H9 (cell line): ENCODE measurements at regions not wholly inside any gene's neighbourhood (a gene's known extent, or its start where the extent isn't known, plus 50 kb on each side); places are given as distances from the start of the nearest gene placed in this dataset.

Experiments used
- DNase-seq: peaks from one replicate; pipeline ENCODE4 v3.0.0-alpha.2; 2017
- H2AFZ ChIP-seq: one replicate; pipeline ENCODE4 v1.6.1; 2013; ENCODE audit warnings: mild to moderate bottlenecking, low read length, control low read depth, moderate library complexity
- H2AK5ac ChIP-seq: 2 replicates; pipeline ENCODE4 v1.6.1; 2013; ENCODE audit warnings: low read length, control low read depth, mixed read lengths; ENCODE audit not compliant: insufficient read length
- H2BK120ac ChIP-seq: one replicate; pipeline ENCODE4 v1.6.1; 2013; ENCODE audit warnings: low read depth, mild to moderate bottlenecking, low read length, control low read depth, inconsistent platforms; ENCODE audit not compliant: poor library complexity, severe bottlenecking
- H2BK12ac ChIP-seq: 2 replicates; pipeline ENCODE4 v1.6.1; 2013; ENCODE audit warnings: low read length, control low read depth, mixed read lengths, low read depth; ENCODE audit not compliant: insufficient read length
- H2BK15ac ChIP-seq: 2 replicates; pipeline ENCODE4 v1.6.1; 2013; ENCODE audit warnings: low read depth, low read length, control low read depth
- H2BK20ac ChIP-seq: one replicate; pipeline ENCODE4 v1.6.1; 2013; ENCODE audit warnings: low read depth, mild to moderate bottlenecking, low read length, control low read depth, inconsistent platforms; ENCODE audit not compliant: poor library complexity, severe bottlenecking
- H2BK5ac ChIP-seq: 2 replicates; pipeline ENCODE4 v1.6.1; 2013; ENCODE audit warnings: low read length, control low read depth, mixed read lengths; ENCODE audit not compliant: insufficient read length
- H3K14ac ChIP-seq: 2 replicates; pipeline ENCODE4 v1.6.1; 2013; ENCODE audit warnings: low read length, control low read depth; ENCODE audit not compliant: insufficient read depth
- H3K18ac ChIP-seq: 2 replicates; pipeline ENCODE4 v1.6.1; 2013; ENCODE audit warnings: low read depth, mild to moderate bottlenecking, mixed read lengths, low read length, control low read depth; ENCODE audit not compliant: insufficient read length
- H3K23ac ChIP-seq: 2 replicates; pipeline ENCODE4 v1.6.1; 2013; ENCODE audit warnings: low read length, control low read depth, mixed read lengths, low read depth; ENCODE audit not compliant: insufficient read length
- H3K23me2 ChIP-seq: 2 replicates; pipeline ENCODE4 v1.6.1; 2013; ENCODE audit warnings: low read depth, mild to moderate bottlenecking, mixed read lengths, low read length, control low read depth; ENCODE audit not compliant: insufficient read length, poor library complexity, severe bottlenecking
- H3K27ac ChIP-seq: 2 replicates; pipeline ENCODE4 v1.5.1; 2013; ENCODE audit warnings: low read length, control low read depth, mixed read lengths, low read depth; ENCODE audit not compliant: insufficient read length
- H3K27me3 ChIP-seq: 2 replicates; pipeline ENCODE4 v1.6.1; 2013; ENCODE audit warnings: low read length, control low read depth, inconsistent platforms; ENCODE audit not compliant: insufficient read depth
- H3K4ac ChIP-seq: 2 replicates; pipeline ENCODE4 v1.6.1; 2013; ENCODE audit warnings: low read depth, mild to moderate bottlenecking, control low read depth, inconsistent platforms, low read length, moderate library complexity
- H3K4me1 ChIP-seq: 2 replicates; pipeline ENCODE4 v1.6.1; 2013; ENCODE audit warnings: low read length, control low read depth, inconsistent platforms; ENCODE audit not compliant: insufficient read depth
- H3K4me2 ChIP-seq: 2 replicates; pipeline ENCODE4 v1.6.1; 2013; ENCODE audit warnings: low read length, control low read depth, mixed read lengths; ENCODE audit not compliant: insufficient read length, insufficient read depth
- H3K56ac ChIP-seq: 2 replicates; pipeline ENCODE4 v1.6.1; 2013; ENCODE audit warnings: low read depth, mild to moderate bottlenecking, mixed read lengths, low read length, control low read depth; ENCODE audit not compliant: insufficient read length
- H3K79me1 ChIP-seq: 2 replicates; pipeline ENCODE4 v1.6.1; 2013; ENCODE audit warnings: low read depth, mild to moderate bottlenecking, moderate library complexity, low read length, control low read depth, inconsistent platforms; ENCODE audit not compliant: insufficient read depth, poor library complexity, severe bottlenecking
- H3K79me2 ChIP-seq: 2 replicates; pipeline ENCODE4 v1.6.1; 2013; ENCODE audit warnings: low read length, control low read depth, inconsistent platforms; ENCODE audit not compliant: insufficient read depth
- H3K9ac ChIP-seq: 2 replicates; pipeline ENCODE4 v1.6.1; 2013; ENCODE audit warnings: low read length, control low read depth, mixed read lengths; ENCODE audit not compliant: insufficient read length; ENCODE audit errors: extremely low read depth
- H3K9me3 ChIP-seq: one replicate; pipeline ENCODE4 v1.6.1; 2013; ENCODE audit warnings: low read depth, low read length, inconsistent platforms; ENCODE audit not compliant: control insufficient read depth
- H3T11ph ChIP-seq: one replicate; pipeline ENCODE4 v1.6.1; 2013; ENCODE audit warnings: mild to moderate bottlenecking, low read length, control low read depth, inconsistent platforms
- H4K20me1 ChIP-seq: one replicate; pipeline ENCODE4 v1.6.1; 2013; ENCODE audit not compliant: control insufficient read depth, insufficient read length, insufficient read depth
- H4K5ac ChIP-seq: 2 replicates; pipeline ENCODE4 v1.6.1; 2013; ENCODE audit warnings: low read depth, mild to moderate bottlenecking, mixed read lengths, low read length, control low read depth; ENCODE audit not compliant: insufficient read length
- H4K8ac ChIP-seq: replicated peaks from 2 replicates; pipeline ENCODE4 v1.6.1; 2013; ENCODE audit warnings: low read length, control low read depth, mixed read lengths, low read depth; ENCODE audit not compliant: insufficient read length
- H4K91ac ChIP-seq: 2 replicates; pipeline ENCODE4 v1.6.1; 2013; ENCODE audit warnings: low read depth, mild to moderate bottlenecking, moderate library complexity, mixed read lengths, low read length, control low read depth; ENCODE audit not compliant: insufficient read length
- H3K27ac Mint-ChIP-seq, 3 experiments: 2 replicates in 2 of 3; 3 replicates in 1 of 3; pipeline ENCODE4 v1.8.0; 2020 to 2021; ENCODE audit warnings: mixed read lengths in 3 of 3, mild to moderate bottlenecking in 1 of 3, moderate library complexity in 1 of 3
- H3K27me3 Mint-ChIP-seq: 2 replicates; pipeline ENCODE4 v1.8.0; 2021; ENCODE audit warnings: low read depth, mild to moderate bottlenecking, moderate library complexity, mixed read lengths
- H3K36me3 Mint-ChIP-seq, 3 experiments: 2 replicates in 2 of 3; 3 replicates in 1 of 3; pipeline ENCODE4 v1.8.0; 2020 to 2021; ENCODE audit warnings: low read depth in 3 of 3, mixed read lengths in 3 of 3; ENCODE audit not compliant: insufficient read depth in 1 of 3
- H3K4me1 Mint-ChIP-seq, 2 experiments: 2 replicates each; pipeline ENCODE4 v1.8.0; 2020; ENCODE audit warnings: mixed read lengths in 2 of 2
- H3K4me3 Mint-ChIP-seq, 2 experiments: 2 replicates in 1 of 2; 3 replicates in 1 of 2; pipeline ENCODE4 v1.8.0; 2020 to 2021; ENCODE audit warnings: mild to moderate bottlenecking in 2 of 2, mixed read lengths in 2 of 2, moderate library complexity in 1 of 2
- H3K9me3 Mint-ChIP-seq, 2 experiments: 2 replicates in 1 of 2; 3 replicates in 1 of 2; pipeline ENCODE4 v1.8.0; 2020; ENCODE audit warnings: mild to moderate bottlenecking in 2 of 2, mixed read lengths in 2 of 2, moderate library complexity in 1 of 2
- WGBS: extraction: QIAGEN DNeasy Blood & Tissue Kit; methylation state at CpG from one replicate; pipeline ENCODE4 v1.1.7; 2013; ENCODE audit warnings: missing lambda C conversion rate, low lambda C conversion rate, mixed read lengths; ENCODE audit not compliant: insufficient read length; ENCODE audit errors: extremely low coverage; 5-methylcytosine and 5-hydroxymethylcytosine counted together
- TF ChIP-seq, protein P1 (sequence below): fragments of 200-600 bp; sonication (generic); conservative IDR thresholded peaks from 3 replicates; pipeline ENCODE4 v1.8.0; 2021; ENCODE audit warnings: antibody characterized with exemption, mild to moderate bottlenecking

DNA sequence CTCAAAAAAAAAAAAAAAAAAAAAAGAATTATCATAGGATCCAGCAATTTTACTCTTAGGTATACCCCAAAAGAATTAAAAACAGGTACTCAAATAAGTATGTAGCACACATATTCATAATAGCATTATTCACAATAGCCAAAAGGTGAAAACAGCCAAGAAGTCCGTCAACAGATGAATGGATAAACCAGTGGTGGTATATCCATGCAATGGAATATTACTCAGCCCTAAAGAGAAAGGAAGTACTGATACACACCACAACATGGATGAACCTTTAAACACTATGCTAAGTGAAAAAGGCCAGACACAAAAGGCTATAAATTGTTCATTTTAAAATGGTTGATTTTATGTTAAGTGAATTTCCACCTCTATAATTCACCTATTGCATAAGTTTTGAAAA lies 804.8 kb upstream of the AUTS2 start:
- Mint-ChIP-seq H3K27me3 (no peaks in the 10 kb centered on the region), H3K9me3 (peaks cover 6 to 7% of the 10 kb centered on the region in 2 experiments), H3K4me1 (peaks cover 9 to 10% of the 10 kb centered on the region in 2 experiments), H3K4me3 (no peak overlapping the region), H3K27ac (no peak overlapping the region), H3K36me3 (peaks cover 2 to 8% (median 4%) of the 10 kb centered on the region in 3 experiments; a peak in 4 of 7 replicates)
- no peak overlapping the region for H4K8ac ChIP-seq
- H3K4me2 ChIP-seq = no peak overlapping the region
- DNase-seq = no peak
- H3K4ac ChIP-seq = no peak overlapping the region
- H2AK5ac ChIP-seq = no peak overlapping the region
- H3T11ph ChIP-seq = no peak overlapping the region
- H2BK5ac ChIP-seq = no peak overlapping the region
- no peak overlapping the region for H3K9ac ChIP-seq
- no peak overlapping the region for H3K14ac ChIP-seq
- H4K20me1 ChIP-seq = no peaks in the 10 kb centered on the region
- H3K23me2 ChIP-seq = no peaks in the 10 kb centered on the region
- no peak overlapping the region for H4K5ac ChIP-seq
- no peak overlapping the region for H4K91ac ChIP-seq
- no peak overlapping the region for H3K56ac ChIP-seq
- H3K4me1 ChIP-seq = no peaks in the 10 kb centered on the region
- H3K18ac ChIP-seq = no peak overlapping the region
- H3K23ac ChIP-seq = no peak overlapping the region
- H2AFZ ChIP-seq = no peak overlapping the region
- no peaks in the 10 kb centered on the region for H3K27me3 ChIP-seq
- H3K9me3 ChIP-seq = no peaks in the 10 kb centered on the region
- no peak overlapping the region for H2BK120ac ChIP-seq
- no peak overlapping the region for H2BK12ac ChIP-seq
- TF ChIP-seq, protein P1, sequence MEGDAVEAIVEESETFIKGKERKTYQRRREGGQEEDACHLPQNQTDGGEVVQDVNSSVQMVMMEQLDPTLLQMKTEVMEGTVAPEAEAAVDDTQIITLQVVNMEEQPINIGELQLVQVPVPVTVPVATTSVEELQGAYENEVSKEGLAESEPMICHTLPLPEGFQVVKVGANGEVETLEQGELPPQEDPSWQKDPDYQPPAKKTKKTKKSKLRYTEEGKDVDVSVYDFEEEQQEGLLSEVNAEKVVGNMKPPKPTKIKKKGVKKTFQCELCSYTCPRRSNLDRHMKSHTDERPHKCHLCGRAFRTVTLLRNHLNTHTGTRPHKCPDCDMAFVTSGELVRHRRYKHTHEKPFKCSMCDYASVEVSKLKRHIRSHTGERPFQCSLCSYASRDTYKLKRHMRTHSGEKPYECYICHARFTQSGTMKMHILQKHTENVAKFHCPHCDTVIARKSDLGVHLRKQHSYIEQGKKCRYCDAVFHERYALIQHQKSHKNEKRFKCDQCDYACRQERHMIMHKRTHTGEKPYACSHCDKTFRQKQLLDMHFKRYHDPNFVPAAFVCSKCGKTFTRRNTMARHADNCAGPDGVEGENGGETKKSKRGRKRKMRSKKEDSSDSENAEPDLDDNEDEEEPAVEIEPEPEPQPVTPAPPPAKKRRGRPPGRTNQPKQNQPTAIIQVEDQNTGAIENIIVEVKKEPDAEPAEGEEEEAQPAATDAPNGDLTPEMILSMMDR = no peak
- H3K27ac ChIP-seq = no peak overlapping the region
- no peaks in the 10 kb centered on the region for H3K79me1 ChIP-seq
- no peaks in the 10 kb centered on the region for H3K79me2 ChIP-seq
- H2BK15ac ChIP-seq = no peak overlapping the region
- no CpG with 5 or more reads among the region's 1 CpG for WGBS
- no peak overlapping the region for H2BK20ac ChIP-seq
